Ectodermal cell (in vitro differentiated cells): ENCODE measurements at regions not wholly inside any gene's neighbourhood (a gene's known extent, or its start where the extent isn't known, plus 50 kb on each side); places are given as distances from the start of the nearest gene placed in this dataset.

Experiments
- H3K27ac ChIP-seq: 2 replicates; pipeline ENCODE4 v1.7.0; 2013; ENCODE audit warnings: mild to moderate bottlenecking, low read depth, low read length; ENCODE audit not compliant: insufficient read depth, poor library complexity, severe bottlenecking
- H3K27me3 ChIP-seq: 2 replicates; pipeline ENCODE4 v1.7.0; 2013; ENCODE audit warnings: mild to moderate bottlenecking, low read length; ENCODE audit not compliant: insufficient read depth, control insufficient read depth, poor library complexity, severe bottlenecking
- H3K36me3 ChIP-seq: one replicate; pipeline ENCODE4 v1.7.0; 2013; ENCODE audit warnings: low read length; ENCODE audit not compliant: control insufficient read depth, insufficient read depth
- H3K4me1 ChIP-seq: one replicate; pipeline ENCODE4 v1.7.0; 2013; ENCODE audit warnings: low read length; ENCODE audit not compliant: control insufficient read depth, insufficient read depth
- H3K4me3 ChIP-seq: 2 replicates; pipeline ENCODE4 v1.7.0; 2013; ENCODE audit warnings: low read depth, low read length, control low read depth; ENCODE audit not compliant: insufficient read depth
- H3K9me3 ChIP-seq: 2 replicates; pipeline ENCODE4 v1.7.0; 2013; ENCODE audit warnings: mild to moderate bottlenecking, low read length, moderate library complexity; ENCODE audit not compliant: control insufficient read depth
- WGBS, 2 experiments: methylation state at CpG; one replicate each; pipeline ENCODE4 v1.1.7; 2013; ENCODE audit warnings: missing lambda C conversion rate in 2 of 2; 5-methylcytosine and 5-hydroxymethylcytosine counted together

DNA sequence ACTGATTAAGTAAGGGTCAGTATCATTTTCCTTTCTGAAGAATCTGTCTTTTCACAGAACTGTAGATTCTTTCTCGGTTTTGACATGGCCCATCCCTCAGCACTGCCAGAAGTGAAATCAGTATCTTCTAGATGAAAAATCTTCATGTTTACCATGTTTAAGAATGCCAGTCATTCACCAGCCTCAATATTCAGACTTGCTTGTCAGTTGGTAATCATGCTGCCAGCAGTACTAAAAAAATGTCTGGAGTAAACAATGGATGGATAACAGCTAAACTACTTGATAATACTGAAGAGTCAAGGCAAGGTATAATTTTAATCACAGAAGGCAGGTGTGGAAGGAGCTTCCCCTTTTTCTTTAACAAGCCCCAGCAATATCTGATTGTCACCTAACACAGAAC is 306.8 kb upstream of the DMAC1 start:
- WGBS, 2 experiments: 84 to 94% methylated on average over 1 of the region's 1 CpG
- Histone ChIP-seq H3K27me3 (no peaks in the 10 kb centered on the region), H3K4me1 (no peaks in the 10 kb centered on the region), H3K36me3 (no peaks in the 10 kb centered on the region), H3K4me3 (no peak overlapping the region), H3K27ac (no peak overlapping the region), H3K9me3 (no peaks in the 10 kb centered on the region)

DNA sequence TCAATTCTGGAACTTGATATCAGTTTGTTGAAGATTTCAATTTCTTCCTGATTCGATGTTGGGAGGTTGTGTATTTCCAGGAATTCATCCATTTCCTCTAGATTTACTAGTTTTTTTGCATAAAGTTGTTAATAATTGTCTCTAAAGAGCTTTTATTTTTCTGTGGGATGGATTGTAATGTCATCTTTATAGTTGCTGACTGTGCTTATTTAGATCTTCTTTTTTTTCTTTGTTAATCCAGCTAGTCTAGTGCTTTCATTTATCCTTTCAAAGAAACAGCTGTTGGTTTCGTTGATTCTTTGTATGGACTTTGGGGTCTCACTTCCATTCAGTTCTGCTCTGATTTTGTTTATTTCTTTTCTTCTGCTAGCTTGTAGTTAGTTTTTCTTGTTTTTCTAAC is 302.0 kb upstream of the DMAC1 start:
- 86 to 100% methylated on average over 1 of the region's 2 CpGs for WGBS, 2 experiments

DNA sequence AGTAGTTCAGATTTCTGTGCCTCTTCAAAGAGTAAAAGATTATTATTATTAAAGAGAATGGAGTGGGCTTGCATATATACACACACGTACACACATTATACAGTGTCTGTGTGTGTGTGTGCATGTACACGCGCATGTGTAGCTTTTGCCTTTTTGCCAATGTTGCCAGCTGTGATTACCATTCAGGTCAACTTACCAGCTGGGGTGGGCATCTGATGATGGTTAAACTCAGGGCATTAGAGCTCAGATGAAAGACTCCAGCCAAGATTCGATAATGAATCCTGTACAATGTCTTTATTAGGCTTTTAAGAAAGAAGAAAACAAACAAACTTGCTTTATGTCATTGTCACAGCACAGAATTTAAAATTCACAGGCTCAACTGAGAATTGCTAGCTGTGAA is 296.5 kb upstream of the DMAC1 start:
- H3K4me1 ChIP-seq: no peaks in the 10 kb centered on the region
- H3K27ac ChIP-seq: no peak overlapping the region
- no peaks in the 10 kb centered on the region for H3K9me3 ChIP-seq
- no peaks in the 10 kb centered on the region for H3K27me3 ChIP-seq
- H3K4me3 ChIP-seq: no peak overlapping the region
- H3K36me3 ChIP-seq: no peaks in the 10 kb centered on the region
- 89 to 99% methylated on average over 3 to 4 of the region's 4 CpGs for WGBS, 2 experiments

More for the DNA sequence above, 302.0 kb upstream of the DMAC1 start:
- Histone ChIP-seq H3K4me3 (no peak overlapping the region), H3K4me1 (no peaks in the 10 kb centered on the region), H3K27me3 (no peaks in the 10 kb centered on the region), H3K36me3 (no peaks in the 10 kb centered on the region), H3K27ac (no peak overlapping the region), H3K9me3 (no peaks in the 10 kb centered on the region)

DNA sequence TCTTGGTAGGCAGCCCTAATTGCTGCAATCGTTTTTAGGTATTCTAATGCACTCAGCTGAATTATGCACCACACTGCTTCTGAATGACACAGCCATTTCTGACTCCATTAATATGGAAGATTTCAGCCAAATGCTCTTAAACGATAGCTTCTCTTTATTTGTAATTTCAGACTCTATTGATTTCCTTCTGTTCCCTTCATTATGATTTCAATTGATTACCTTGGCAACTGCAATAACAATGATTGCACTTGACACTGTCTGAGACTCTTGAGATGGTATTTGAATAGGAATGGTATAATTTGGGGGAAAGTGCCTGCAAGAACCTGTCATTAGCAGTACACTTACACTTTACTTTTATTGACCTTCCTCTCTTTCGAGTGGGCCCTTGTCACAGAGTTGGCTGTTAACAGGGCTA is 296.1 kb upstream of the DMAC1 start:
- no peaks in the 10 kb centered on the region for H3K4me1 ChIP-seq

DNA sequence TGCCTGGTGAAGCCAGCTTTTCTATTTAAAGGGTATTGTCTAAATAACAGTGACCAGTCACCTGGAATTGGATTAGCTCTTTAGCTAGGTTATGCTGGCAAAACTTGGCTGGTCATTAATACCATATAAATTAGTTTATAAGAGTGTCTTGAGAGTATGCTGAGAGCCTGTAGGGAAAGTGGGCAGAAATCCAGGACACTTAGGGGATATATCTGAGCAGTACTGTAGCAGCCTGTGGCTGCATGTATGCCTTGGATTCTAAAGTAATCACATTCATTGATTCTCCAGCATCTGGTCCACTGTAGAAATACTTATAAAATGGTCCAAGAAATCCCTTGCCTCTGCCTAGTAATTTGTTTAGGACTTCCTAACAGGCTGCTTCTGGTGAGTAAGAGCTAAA is 288.9 kb upstream of the DMAC1 start:
- no peak overlapping the region for H3K4me3 ChIP-seq
- H3K27me3 ChIP-seq: no peaks in the 10 kb centered on the region
- H3K36me3 ChIP-seq: no peaks in the 10 kb centered on the region
- H3K4me1 ChIP-seq: no peaks in the 10 kb centered on the region
- H3K9me3 ChIP-seq: no peaks in the 10 kb centered on the region
- no peak overlapping the region for H3K27ac ChIP-seq

More for the DNA sequence above, 296.1 kb upstream of the DMAC1 start:
- no peaks in the 10 kb centered on the region for H3K27me3 ChIP-seq
- 87 to 88% methylated on average over 2 to 3 of the region's 3 CpGs for WGBS, 2 experiments
- no peaks in the 10 kb centered on the region for H3K9me3 ChIP-seq
- no peak overlapping the region for H3K27ac ChIP-seq
- no peak overlapping the region for H3K4me3 ChIP-seq
- no peaks in the 10 kb centered on the region for H3K36me3 ChIP-seq

DNA sequence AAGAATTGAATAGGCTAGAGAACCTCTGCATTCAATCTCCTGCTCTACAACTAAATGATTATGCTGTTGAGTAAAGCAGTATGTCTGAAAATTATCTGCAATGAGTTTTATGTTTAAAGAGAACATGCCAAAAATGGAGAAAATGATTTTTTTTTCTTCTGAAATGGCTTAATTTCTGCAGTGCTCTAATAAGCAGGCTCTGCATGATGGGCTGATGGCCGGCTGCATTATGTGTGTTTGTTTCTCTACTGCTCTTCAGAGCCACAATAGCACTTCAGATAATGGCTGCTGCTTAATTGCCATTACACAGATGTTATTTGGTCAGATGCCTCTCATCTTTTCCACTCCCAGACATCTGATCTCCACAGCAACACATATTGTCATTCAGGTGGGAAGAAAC is 286.4 kb upstream of the DMAC1 start:
- no peaks in the 10 kb centered on the region for H3K4me1 ChIP-seq
- H3K27ac ChIP-seq: no peak overlapping the region
- H3K27me3 ChIP-seq: no peaks in the 10 kb centered on the region
- H3K9me3 ChIP-seq: no peaks in the 10 kb centered on the region
- H3K4me3 ChIP-seq: no peak overlapping the region
- no peaks in the 10 kb centered on the region for H3K36me3 ChIP-seq
- WGBS, 2 experiments: 93 to 100% methylated on average over 1 of the region's 1 CpG

DNA sequence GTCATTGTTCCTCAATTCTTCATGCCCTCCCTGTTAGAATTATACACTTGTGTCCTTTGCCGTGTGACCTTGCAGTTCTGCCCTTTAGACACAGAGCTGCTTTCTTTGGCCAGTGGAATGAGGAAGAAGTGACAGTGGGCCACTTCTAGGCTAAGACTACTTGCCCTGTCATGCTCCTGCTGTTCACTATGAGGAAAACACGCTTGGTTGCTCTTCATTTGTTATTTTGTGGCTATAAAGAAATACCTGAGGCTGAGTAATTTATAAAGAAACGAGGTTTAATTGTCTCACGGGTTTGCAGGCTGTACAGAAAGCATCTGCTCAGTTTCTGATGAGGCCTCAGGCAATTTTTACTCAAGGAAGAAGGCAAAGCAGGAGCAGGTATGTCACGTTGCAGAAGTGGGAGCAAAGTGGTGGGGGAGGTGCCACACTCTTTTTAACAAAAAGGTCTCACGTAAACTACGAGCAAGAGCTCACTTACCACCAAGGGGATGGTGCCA is 279.1 kb upstream of the DMAC1 start:
- no peaks in the 10 kb centered on the region for H3K36me3 ChIP-seq
- no peaks in the 10 kb centered on the region for H3K4me1 ChIP-seq
- no peaks in the 10 kb centered on the region for H3K9me3 ChIP-seq
- H3K27me3 ChIP-seq: no peaks in the 10 kb centered on the region
- H3K4me3 ChIP-seq: no peak overlapping the region
- 89 to 90% methylated on average over 7 of the region's 7 CpGs for WGBS, 2 experiments
- no peak overlapping the region for H3K27ac ChIP-seq

DNA sequence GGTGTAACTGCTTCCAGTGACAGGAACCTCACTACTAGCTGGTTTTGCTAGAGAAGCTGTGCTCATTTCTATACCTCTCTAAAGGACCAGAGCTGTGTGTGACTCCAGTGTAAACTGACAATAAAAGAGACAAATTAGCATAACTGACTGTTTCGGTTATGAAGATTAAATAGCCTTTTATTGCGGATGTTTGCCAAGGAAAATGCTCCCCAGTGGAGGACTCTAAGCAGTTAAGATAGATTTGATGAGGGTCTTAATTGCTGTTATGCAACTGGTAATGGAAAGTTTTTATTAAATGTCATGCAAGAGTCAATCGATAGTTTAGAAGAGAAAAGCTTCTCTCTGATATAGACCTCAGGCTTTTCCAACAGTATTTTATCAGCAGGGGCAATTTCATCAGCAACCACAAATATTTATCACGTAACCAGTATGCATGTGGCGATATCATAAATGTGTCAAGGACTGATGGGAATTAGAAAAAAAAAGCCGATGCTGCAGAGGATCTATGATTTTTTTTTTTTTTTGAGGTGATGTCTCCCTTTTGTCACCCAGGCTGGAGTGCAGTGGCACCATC is 275.2 kb upstream of the DMAC1 start:
- 86 to 90% methylated on average over 5 to 6 of the region's 6 CpGs for WGBS, 2 experiments
- H3K27ac ChIP-seq: no peak overlapping the region
- no peak overlapping the region for H3K4me3 ChIP-seq
- H3K4me1 ChIP-seq: peaks cover 3% of the 10 kb centered on the region
- H3K27me3 ChIP-seq: no peaks in the 10 kb centered on the region
- no peaks in the 10 kb centered on the region for H3K9me3 ChIP-seq
- no peaks in the 10 kb centered on the region for H3K36me3 ChIP-seq

GRCh38 chr9:8071445-8071798 is 271.8 kb upstream of the DMAC1 start:
- no peaks in the 10 kb centered on the region for H3K27me3 ChIP-seq
- H3K36me3 ChIP-seq: no peaks in the 10 kb centered on the region

GRCh38 chr9:8070779-8071444 is 271.3 kb upstream of the DMAC1 start:
- Histone ChIP-seq H3K36me3 (no peaks in the 10 kb centered on the region), H3K27me3 (no peaks in the 10 kb centered on the region), H3K4me1 (peaks cover 3% of the 10 kb centered on the region), H3K27ac (no peak overlapping the region), H3K4me3 (no peak overlapping the region), H3K9me3 (no peaks in the 10 kb centered on the region)
- 63 to 70% methylated on average over 5 of the region's 5 CpGs for WGBS, 2 experiments

More at GRCh38 chr9:8071445-8071798, 271.8 kb upstream of the DMAC1 start:
- no peak overlapping the region for H3K27ac ChIP-seq
- H3K4me3 ChIP-seq: no peak overlapping the region
- 67 to 69% methylated on average over 4 of the region's 4 CpGs for WGBS, 2 experiments
- H3K9me3 ChIP-seq: no peaks in the 10 kb centered on the region
- H3K4me1 ChIP-seq: peaks cover 3% of the 10 kb centered on the region
